PC-9 (cell line): ENCODE measurements at regions not wholly inside any gene's neighbourhood (a gene's known extent, or its start where the extent isn't known, plus 50 kb on each side); places are given as distances from the start of the nearest gene placed in this dataset.

Source experiments
- BruUV-seq: library from RNA; stranded (reverse); fragments of 400-500 nt; replicated peaks from 2 replicates; lab custom pipeline; 2021; lab: Mats Ljungman, UMichigan
- CTCF ChIA-PET: fragments of 300-600 bp; sonication (Branson Sonifier 250); formaldehyde crosslinking; loops from one replicate; lab custom pipeline; 2022; ENCODE audit warnings: antibody characterized with exemption; lab: Charles Lee
- POLR2A ChIA-PET: fragments of 300-600 bp; sonication (Branson Sonifier 250); formaldehyde crosslinking; loops from one replicate; lab custom pipeline; 2022; ENCODE audit warnings: antibody characterized with exemption; ENCODE audit not compliant: unreplicated experiment; lab: Charles Lee
- DNase-seq, 2 experiments: peaks; one replicate each; pipeline versions ENCODE4 v3.0.0 to v3.0.0-alpha.2; 2015 to 2022; ENCODE audit warnings: mixed read lengths in 1 of 2
- H2AFZ ChIP-seq: fragments of 200-600 bp; sonication (generic); 2 replicates; pipeline ENCODE4 v1.8.1; 2017; ENCODE audit warnings: antibody characterized with exemption
- H3F3A ChIP-seq: fragments of 200-600 bp; sonication (generic); 2 replicates; pipeline ENCODE4 v1.8.1; 2017; ENCODE audit warnings: antibody characterized with exemption, mild to moderate bottlenecking, low read depth; ENCODE audit not compliant: insufficient read depth
- H3K27ac ChIP-seq: fragments of 200-600 bp; sonication (generic); 2 replicates; pipeline ENCODE4 v1.6.1; 2016; ENCODE audit warnings: mixed run types
- H3K27me3 ChIP-seq: fragments of 200-600 bp; sonication (generic); 2 replicates; pipeline ENCODE4 v1.6.1; 2016; ENCODE audit warnings: low read depth, mixed run types; ENCODE audit not compliant: insufficient read depth
- H3K36me3 ChIP-seq: fragments of 200-600 bp; sonication (generic); 2 replicates; pipeline ENCODE4 v1.6.1; 2016; ENCODE audit warnings: low read depth, mixed run types
- H3K4me1 ChIP-seq: fragments of 200-600 bp; sonication (generic); replicated peaks from 2 replicates; pipeline ENCODE4 v1.6.1; 2016; ENCODE audit warnings: mixed run types; ENCODE audit not compliant: insufficient read depth
- H3K4me2 ChIP-seq: fragments of 200-600 bp; sonication (generic); 2 replicates; pipeline ENCODE4 v1.6.1; 2017; ENCODE audit warnings: mixed run types
- H3K4me3 ChIP-seq: fragments of 200-600 bp; sonication (generic); 2 replicates; pipeline ENCODE4 v1.6.1; 2016; ENCODE audit warnings: mixed run types
- H3K79me2 ChIP-seq: fragments of 200-600 bp; sonication (generic); 2 replicates; pipeline ENCODE4 v1.6.1; 2017; ENCODE audit warnings: low read depth, mixed run types
- H3K9me2 ChIP-seq: fragments of 200-600 bp; sonication (generic); 2 replicates; pipeline ENCODE4 v1.8.1; 2017; ENCODE audit warnings: mild to moderate bottlenecking; ENCODE audit not compliant: insufficient read depth
- H3K9me3 ChIP-seq: fragments of 200-600 bp; sonication (generic); 2 replicates; pipeline ENCODE4 v1.8.1; 2016; ENCODE audit warnings: low read depth; ENCODE audit not compliant: insufficient read depth
- H4K20me1 ChIP-seq: fragments of 200-600 bp; sonication (generic); 2 replicates; pipeline ENCODE4 v1.8.1; 2017; ENCODE audit not compliant: insufficient read depth
- EZH2 ChIP-seq: fragments of 200-600 bp; sonication (generic); IDR thresholded peaks from 2 replicates; pipeline ENCODE4 v1.8.0; 2017; ENCODE audit warnings: antibody characterized with exemption, low read depth
- intact Hi-C: fragments of 100-400 bp; cut with micrococcal nuclease; formaldehyde crosslinking; loops from one replicate; pipeline ENCODE4 v1.10.0; 2022; ENCODE audit not compliant: unreplicated experiment
- TF ChIP-seq, protein P1 (sequence below): fragments of 200-600 bp; sonication (generic); conservative IDR thresholded peaks from 2 replicates; pipeline ENCODE4 v1.6.1; 2017; ENCODE audit warnings: mixed run types, antibody characterized with exemption, mild to moderate bottlenecking, moderate library complexity

DNA sequence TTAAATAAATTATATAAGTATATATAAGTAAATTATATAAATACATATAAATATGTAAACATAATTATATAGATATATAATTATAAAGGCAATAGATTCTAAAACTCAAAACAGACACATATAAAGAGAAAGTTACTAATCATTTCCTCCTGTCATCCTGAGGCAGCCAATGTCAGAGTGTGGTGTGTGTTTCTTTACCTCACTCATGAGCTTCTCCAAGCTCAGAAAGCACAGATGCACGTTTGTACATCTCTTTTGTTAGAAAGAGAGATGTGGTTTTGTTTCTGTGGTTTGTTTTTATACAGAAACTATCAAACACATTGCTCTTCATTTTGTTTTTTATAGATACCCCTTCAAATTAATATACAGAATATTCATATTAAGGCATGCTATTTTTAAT is 594.8 kb downstream of the USP25 start:
- intact Hi-C loops: no loop called here
- TF ChIP-seq, protein P1, sequence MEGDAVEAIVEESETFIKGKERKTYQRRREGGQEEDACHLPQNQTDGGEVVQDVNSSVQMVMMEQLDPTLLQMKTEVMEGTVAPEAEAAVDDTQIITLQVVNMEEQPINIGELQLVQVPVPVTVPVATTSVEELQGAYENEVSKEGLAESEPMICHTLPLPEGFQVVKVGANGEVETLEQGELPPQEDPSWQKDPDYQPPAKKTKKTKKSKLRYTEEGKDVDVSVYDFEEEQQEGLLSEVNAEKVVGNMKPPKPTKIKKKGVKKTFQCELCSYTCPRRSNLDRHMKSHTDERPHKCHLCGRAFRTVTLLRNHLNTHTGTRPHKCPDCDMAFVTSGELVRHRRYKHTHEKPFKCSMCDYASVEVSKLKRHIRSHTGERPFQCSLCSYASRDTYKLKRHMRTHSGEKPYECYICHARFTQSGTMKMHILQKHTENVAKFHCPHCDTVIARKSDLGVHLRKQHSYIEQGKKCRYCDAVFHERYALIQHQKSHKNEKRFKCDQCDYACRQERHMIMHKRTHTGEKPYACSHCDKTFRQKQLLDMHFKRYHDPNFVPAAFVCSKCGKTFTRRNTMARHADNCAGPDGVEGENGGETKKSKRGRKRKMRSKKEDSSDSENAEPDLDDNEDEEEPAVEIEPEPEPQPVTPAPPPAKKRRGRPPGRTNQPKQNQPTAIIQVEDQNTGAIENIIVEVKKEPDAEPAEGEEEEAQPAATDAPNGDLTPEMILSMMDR: no peak
- TF ChIP-seq EZH2: no peak
- ChIA-PET CTCF (no interaction called here), POLR2A (no interaction called here)
- H3K79me2 ChIP-seq: no peaks in the 10 kb centered on the region
- no peaks in the 10 kb centered on the region for H3K27me3 ChIP-seq
- DNase-seq: no peak
- H4K20me1 ChIP-seq: no peaks in the 10 kb centered on the region
- H3K36me3 ChIP-seq: no peaks in the 10 kb centered on the region
- H3F3A ChIP-seq: no peaks in the 10 kb centered on the region
- no TSS peak for BruUV-seq
- no peaks in the 10 kb centered on the region for H3K4me1 ChIP-seq
- no peaks in the 10 kb centered on the region for H3K9me3 ChIP-seq
- H3K9me2 ChIP-seq: no peaks in the 10 kb centered on the region
- no peak overlapping the region for H2AFZ ChIP-seq
- H3K27ac ChIP-seq: no peak overlapping the region
- H3K4me3 ChIP-seq: no peak overlapping the region
- no peak overlapping the region for H3K4me2 ChIP-seq

DNA sequence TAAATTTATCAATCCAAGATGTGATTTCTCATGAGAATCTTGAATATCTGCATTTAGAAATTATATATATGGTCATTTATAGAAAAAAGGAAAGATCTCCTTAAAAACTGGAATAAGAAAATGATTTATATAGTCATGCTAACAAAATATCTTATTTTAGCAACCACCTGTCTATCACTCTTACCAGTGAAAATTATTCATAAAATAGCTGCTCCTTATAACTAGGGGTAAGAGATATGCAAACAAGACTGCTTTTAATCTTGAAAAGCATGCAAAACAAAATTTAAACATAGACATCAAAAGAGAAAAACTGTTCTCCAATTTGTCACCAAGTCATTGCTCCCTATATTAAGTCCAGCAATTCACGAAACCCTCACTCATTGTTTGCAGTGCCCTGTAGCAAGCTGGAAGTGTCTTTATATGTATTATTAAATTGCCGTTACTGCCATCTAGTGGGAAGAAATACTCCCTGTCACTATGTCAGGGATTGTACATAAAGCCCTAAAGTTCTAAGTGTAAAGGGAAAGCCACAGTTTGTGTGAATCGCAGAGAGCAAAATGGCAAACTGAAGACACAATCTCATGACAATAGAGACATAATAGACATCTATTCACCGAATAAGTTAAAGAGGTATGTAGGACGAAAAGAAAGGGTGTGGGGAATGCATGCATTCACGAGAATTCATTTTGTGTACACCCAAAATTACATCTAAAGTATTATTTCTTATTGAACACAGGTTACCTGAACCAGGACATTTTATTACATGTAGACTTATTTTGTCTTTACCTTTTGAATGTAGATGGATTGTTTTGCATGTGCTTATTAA is 600.5 kb downstream of the USP25 start:
- intact Hi-C loops: loop anchor here (1.0 to 5.0 kb wide), 2 partner anchors 248 to 328 kb away; no protein-coding TSS in a partner anchor
- POLR2A ChIA-PET: no interaction called here

DNA sequence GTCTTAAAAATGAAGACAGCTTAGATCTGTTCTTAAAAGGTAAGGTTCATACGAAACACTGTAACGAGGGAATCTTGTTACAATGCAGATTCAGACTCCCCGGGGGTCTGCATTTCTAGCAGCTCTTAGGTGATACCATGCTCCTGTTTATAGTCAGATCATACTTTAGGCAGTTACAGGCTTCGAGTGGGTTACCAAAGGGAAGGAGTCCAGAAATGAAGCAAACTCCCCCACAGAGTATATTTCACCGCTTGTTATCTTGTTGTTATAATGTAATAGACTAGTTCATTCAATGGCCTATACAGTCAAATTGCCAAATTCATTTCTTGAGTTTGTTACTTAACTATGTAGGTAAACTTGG is 601.1 kb downstream of the USP25 start:
- intact Hi-C loops: loop anchor here (1.0 to 5.0 kb wide), 2 partner anchors 249 to 329 kb away; no protein-coding TSS in a partner anchor
- CTCF ChIA-PET: no interaction called here

More for the DNA sequence above, 600.5 kb downstream of the USP25 start:
- Histone ChIP-seq H3K9me3 (no peaks in the 10 kb centered on the region), H3K79me2 (no peaks in the 10 kb centered on the region), H3K4me3 (no peak overlapping the region), H3K27me3 (no peaks in the 10 kb centered on the region), H3K36me3 (no peaks in the 10 kb centered on the region), H3K4me2 (no peak overlapping the region), H3K4me1 (no peaks in the 10 kb centered on the region), H3K9me2 (no peaks in the 10 kb centered on the region), H3F3A (no peaks in the 10 kb centered on the region), H3K27ac (no peak overlapping the region), H2AFZ (0 out of 2 replicates have a peak overlapping the region, but pooled peaks have one; percentile 56), H4K20me1 (no peaks in the 10 kb centered on the region)
- TF ChIP-seq EZH2: no peak
- TF ChIP-seq, protein P1: peak; percentile 67
- no TSS peak for BruUV-seq
- peak in 1 of 2 experiments; percentile 1 for DNase-seq
- CTCF ChIA-PET: no interaction called here

More for the DNA sequence above, 601.1 kb downstream of the USP25 start:
- Histone ChIP-seq H2AFZ (no peak overlapping the region), H3K27me3 (no peaks in the 10 kb centered on the region), H3K4me2 (no peak overlapping the region), H3K9me2 (no peaks in the 10 kb centered on the region), H3K4me3 (no peak overlapping the region), H3K36me3 (no peaks in the 10 kb centered on the region), H3F3A (no peaks in the 10 kb centered on the region), H3K9me3 (no peaks in the 10 kb centered on the region), H3K79me2 (no peaks in the 10 kb centered on the region), H3K4me1 (no peaks in the 10 kb centered on the region), H4K20me1 (no peaks in the 10 kb centered on the region), H3K27ac (no peak overlapping the region)
- no peak for TF ChIP-seq EZH2
- TF ChIP-seq, protein P1: no peak
- POLR2A ChIA-PET: no interaction called here
- BruUV-seq: no TSS peak
- DNase-seq: no peak
